ENCODE measurements at regions not wholly inside any gene's neighbourhood (a gene's known extent, or its start where the extent isn't known, plus 50 kb on each side); places are given as distances from the start of the nearest gene placed in this dataset.
A peak's percentile ranks its signal among the peaks of the same experiment; 100 is the strongest.

DNA sequence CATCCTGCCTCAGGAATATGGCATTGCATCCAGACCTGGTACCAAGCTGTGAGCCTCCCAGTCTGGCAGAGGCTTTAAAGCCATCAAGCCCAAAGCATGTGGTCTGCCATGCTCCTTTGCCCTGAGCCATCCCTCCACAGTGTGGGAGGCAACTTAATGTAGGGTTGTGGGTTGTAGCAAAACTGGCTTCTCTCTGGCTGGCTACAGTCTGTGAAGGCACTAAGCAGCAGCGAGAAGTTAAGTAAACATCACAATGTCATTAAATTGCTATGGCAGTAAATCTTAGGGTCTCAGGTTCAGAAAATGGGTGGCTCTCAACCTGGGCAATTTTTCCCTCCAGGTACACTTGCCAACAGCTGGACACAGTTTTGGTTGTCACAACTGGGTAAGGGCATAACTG, 472.9 kb downstream of the PREX1 start:
- Histone ChIP-seq H3K27ac (ENCODE audit: low read depth in 2 of 2, low read length in 2 of 2) (no peak overlapping the region), H3K36me3 (ENCODE audit: control insufficient read depth in 2 of 3, insufficient read depth in 3 of 3, low read length in 3 of 3) (no peaks in the 10 kb centered on the region), H3K4me1 (ENCODE audit: control insufficient read depth in 2 of 3, insufficient read depth in 2 of 3, low read depth in 1 of 3, low read length in 3 of 3) (no peaks in the 10 kb centered on the region), H3K4me3 (ENCODE audit: low read length in 3 of 3) (no peak overlapping the region), H3K9me3 (ENCODE audit: control insufficient read depth in 2 of 3, insufficient read depth in 1 of 3, low read length in 3 of 3) (peaks cover 0 to 13% (median 0%) of the 10 kb centered on the region in 3 donors), H3K9ac (ENCODE audit: low read length in 3 of 3) (no peak overlapping the region), H3K27me3 (ENCODE audit: control insufficient read depth, insufficient read depth, low read length) (no peaks in the 10 kb centered on the region)
- no peak for FAIRE-seq
- peak in 3 of 5 donors; percentile 42 to 58 (median 43) for DNase-seq
- intact Hi-C loops (cut with DNase I): no loop called here
- TF ChIP-seq, protein P1, sequence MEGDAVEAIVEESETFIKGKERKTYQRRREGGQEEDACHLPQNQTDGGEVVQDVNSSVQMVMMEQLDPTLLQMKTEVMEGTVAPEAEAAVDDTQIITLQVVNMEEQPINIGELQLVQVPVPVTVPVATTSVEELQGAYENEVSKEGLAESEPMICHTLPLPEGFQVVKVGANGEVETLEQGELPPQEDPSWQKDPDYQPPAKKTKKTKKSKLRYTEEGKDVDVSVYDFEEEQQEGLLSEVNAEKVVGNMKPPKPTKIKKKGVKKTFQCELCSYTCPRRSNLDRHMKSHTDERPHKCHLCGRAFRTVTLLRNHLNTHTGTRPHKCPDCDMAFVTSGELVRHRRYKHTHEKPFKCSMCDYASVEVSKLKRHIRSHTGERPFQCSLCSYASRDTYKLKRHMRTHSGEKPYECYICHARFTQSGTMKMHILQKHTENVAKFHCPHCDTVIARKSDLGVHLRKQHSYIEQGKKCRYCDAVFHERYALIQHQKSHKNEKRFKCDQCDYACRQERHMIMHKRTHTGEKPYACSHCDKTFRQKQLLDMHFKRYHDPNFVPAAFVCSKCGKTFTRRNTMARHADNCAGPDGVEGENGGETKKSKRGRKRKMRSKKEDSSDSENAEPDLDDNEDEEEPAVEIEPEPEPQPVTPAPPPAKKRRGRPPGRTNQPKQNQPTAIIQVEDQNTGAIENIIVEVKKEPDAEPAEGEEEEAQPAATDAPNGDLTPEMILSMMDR (IDR thresholded peaks at IDR 0.05; ENCODE audit: borderline replicate concordance, extremely low read depth, insufficient read depth): no peak

DNA sequence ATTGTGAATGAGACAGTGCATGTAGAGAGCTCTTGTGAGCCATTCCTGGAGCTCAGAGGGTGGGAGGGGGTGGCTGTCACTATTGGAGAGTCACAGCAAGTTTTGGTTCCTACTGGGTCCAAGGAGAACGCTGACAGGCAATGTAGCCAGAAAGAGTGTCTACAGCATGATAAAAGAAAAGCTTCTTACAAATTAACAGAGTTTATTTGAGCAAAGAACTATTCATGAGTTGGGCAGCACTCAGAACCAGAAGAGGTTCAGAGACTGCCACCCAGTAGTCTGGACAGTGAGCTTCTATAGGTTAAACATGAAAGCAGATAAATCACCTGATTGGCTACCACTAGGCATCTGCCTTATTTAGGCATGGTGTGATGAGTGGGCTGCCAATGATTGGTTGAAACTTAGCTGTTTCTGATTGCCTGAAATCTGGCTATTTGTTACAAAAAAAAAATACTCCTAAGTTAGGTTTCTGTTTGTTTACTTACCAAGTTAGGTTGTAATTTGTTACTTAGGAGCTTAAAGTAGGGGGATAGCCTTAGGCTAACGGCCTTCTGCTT, 473.4 kb downstream of the PREX1 start:
- Histone ChIP-seq H3K36me3 (ENCODE audit: control insufficient read depth in 2 of 3, insufficient read depth in 3 of 3, low read length in 3 of 3) (no peaks in the 10 kb centered on the region), H3K4me1 (ENCODE audit: control insufficient read depth in 2 of 3, insufficient read depth in 2 of 3, low read depth in 1 of 3, low read length in 3 of 3) (no peaks in the 10 kb centered on the region), H3K27ac (ENCODE audit: low read depth in 2 of 2, low read length in 2 of 2) (no peak overlapping the region), H3K9me3 (ENCODE audit: control insufficient read depth in 2 of 3, insufficient read depth in 1 of 3, low read length in 3 of 3) (peaks cover 0 to 13% (median 0%) of the 10 kb centered on the region in 3 donors), H3K9ac (ENCODE audit: low read length in 3 of 3) (no peak overlapping the region), H3K27me3 (ENCODE audit: control insufficient read depth, insufficient read depth, low read length) (no peaks in the 10 kb centered on the region), H3K4me3 (ENCODE audit: low read length in 3 of 3) (no peak overlapping the region)
- DNase-seq (no peak), FAIRE-seq (no peak)
- intact Hi-C loops (cut with DNase I): no loop called here
- TF ChIP-seq, protein P1 (IDR thresholded peaks at IDR 0.05; ENCODE audit: borderline replicate concordance, extremely low read depth, insufficient read depth): no peak

DNA sequence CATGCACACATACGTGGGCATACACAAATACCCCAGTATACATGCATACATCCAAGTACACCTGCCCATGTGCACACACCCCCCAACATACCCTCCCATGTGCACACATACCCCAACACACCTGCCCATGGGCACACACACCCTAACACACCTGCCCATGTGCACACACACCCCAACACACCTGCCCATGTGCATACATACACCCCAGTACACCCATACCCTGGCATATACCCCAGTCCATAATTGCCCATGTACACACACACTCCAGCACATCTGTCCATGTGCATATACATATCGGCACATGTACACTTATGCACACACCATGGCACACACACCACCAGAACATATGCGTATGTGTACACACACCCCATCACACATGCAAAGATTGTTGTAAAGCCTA, 475.2 kb downstream of the PREX1 start:
- intact Hi-C loops (cut with DNase I): no loop called here
- DNase-seq (no peak), FAIRE-seq (no peak)
- H3K9ac ChIP-seq (ENCODE audit: low read length in 3 of 3): no peak overlapping the region
- TF ChIP-seq, protein P1 (IDR thresholded peaks at IDR 0.05; ENCODE audit: borderline replicate concordance, extremely low read depth, insufficient read depth): no peak
- H3K9me3 ChIP-seq (ENCODE audit: control insufficient read depth in 2 of 3, insufficient read depth in 1 of 3, low read length in 3 of 3): peaks cover 0 to 13% (median 0%) of the 10 kb centered on the region in 3 donors
- no peak overlapping the region for H3K27ac ChIP-seq (ENCODE audit: low read depth in 2 of 2, low read length in 2 of 2)
- no peaks in the 10 kb centered on the region for H3K36me3 ChIP-seq (ENCODE audit: control insufficient read depth in 2 of 3, insufficient read depth in 3 of 3, low read length in 3 of 3)
- no peak overlapping the region for H3K4me3 ChIP-seq (ENCODE audit: low read length in 3 of 3)
- no peaks in the 10 kb centered on the region for H3K4me1 ChIP-seq (ENCODE audit: control insufficient read depth in 2 of 3, insufficient read depth in 2 of 3, low read depth in 1 of 3, low read length in 3 of 3)
- H3K27me3 ChIP-seq (ENCODE audit: control insufficient read depth, insufficient read depth, low read length): no peaks in the 10 kb centered on the region

DNA sequence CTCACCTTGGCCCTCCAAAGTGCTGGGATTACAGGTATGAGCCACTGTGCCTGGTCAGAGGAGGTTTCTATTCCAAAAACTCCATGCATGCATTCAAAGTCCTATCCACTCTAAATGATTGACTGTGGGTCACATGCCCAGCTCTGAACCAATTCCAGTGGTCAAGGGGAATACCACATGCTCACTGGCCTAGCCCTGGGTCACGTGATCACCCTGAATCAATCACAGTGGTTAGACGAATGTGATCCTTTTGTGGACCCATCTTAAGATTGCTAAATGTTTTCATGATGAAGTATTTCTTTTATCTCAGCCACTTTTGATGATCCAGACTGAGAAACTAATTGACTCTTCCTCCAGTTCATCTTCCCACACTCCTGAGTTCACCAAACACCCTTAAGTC, 475.8 kb downstream of the PREX1 start:
- no peak overlapping the region for H3K4me3 ChIP-seq (ENCODE audit: low read length in 3 of 3)
- no peak overlapping the region for H3K27ac ChIP-seq (ENCODE audit: low read depth in 2 of 2, low read length in 2 of 2)
- no peaks in the 10 kb centered on the region for H3K27me3 ChIP-seq (ENCODE audit: control insufficient read depth, insufficient read depth, low read length)
- TF ChIP-seq, protein P1 (IDR thresholded peaks at IDR 0.05; ENCODE audit: borderline replicate concordance, extremely low read depth, insufficient read depth): no peak
- DNase-seq (no peak), FAIRE-seq (no peak)
- no peaks in the 10 kb centered on the region for H3K36me3 ChIP-seq (ENCODE audit: control insufficient read depth in 2 of 3, insufficient read depth in 3 of 3, low read length in 3 of 3)
- intact Hi-C loops (cut with DNase I): no loop called here
- no peak overlapping the region for H3K9ac ChIP-seq (ENCODE audit: low read length in 3 of 3)
- no peaks in the 10 kb centered on the region for H3K4me1 ChIP-seq (ENCODE audit: control insufficient read depth in 2 of 3, insufficient read depth in 2 of 3, low read depth in 1 of 3, low read length in 3 of 3)
- H3K9me3 ChIP-seq (ENCODE audit: control insufficient read depth in 2 of 3, insufficient read depth in 1 of 3, low read length in 3 of 3): peaks cover 0 to 13% (median 0%) of the 10 kb centered on the region in 3 donors
